B cell (primary cell): ENCODE measurements at regions not wholly inside any gene's neighbourhood (a gene's known extent, or its start where the extent isn't known, plus 50 kb on each side); places are given as distances from the start of the nearest gene placed in this dataset.
"Not testable (repeated sequence)": the region's sequence is repeated elsewhere in the genome, so short reads cannot be mapped to it uniquely, and the experiment has no call there.

Experiments
- ATAC-seq: fragments of 200-7000 bp; cut with Tn5 transposase; one replicate; pipeline ENCODE4 v1.10.0; 2021; ENCODE audit warnings: low read depth, mild to moderate bottlenecking, moderate number of reproducible peaks, moderate library complexity
- CTCF ChIA-PET: fragments of 350-600 bp; sonication (Branson Sonifier 250); formaldehyde crosslinking; loops from one replicate; lab custom pipeline; 2021; ENCODE audit warnings: antibody characterized with exemption, inconsistent platforms; lab: Charles Lee
- POLR2A ChIA-PET: fragments of 350-600 bp; sonication (Branson Sonifier 250); formaldehyde crosslinking; loops from one replicate; lab custom pipeline; 2021; ENCODE audit warnings: antibody characterized with exemption; lab: Charles Lee
- DNase-seq: peaks from one replicate; pipeline ENCODE4 v3.0.0; 2013
- H2AFZ ChIP-seq: 2 replicates; pipeline ENCODE4 v1.6.1; 2012; ENCODE audit warnings: mild to moderate bottlenecking, low read depth, low read length; ENCODE audit not compliant: insufficient read depth, poor library complexity, severe bottlenecking
- H3K27ac ChIP-seq, 2 donors: 1 replicate in 1 of 2; 2 replicates in 1 of 2; pipeline ENCODE4 v1.5.1; 2012 to 2013; ENCODE audit warnings: low read length in 2 of 2, mild to moderate bottlenecking in 2 of 2, moderate library complexity in 1 of 2
- H3K27me3 ChIP-seq, 4 experiments: fragments of 200-600 bp in 1 of 4; sonication (generic) in 1 of 4; replicated peaks in 1 of 4; 1 replicate in 2 of 4; 2 replicates in 2 of 4; pipeline versions ENCODE4 v1.6.1 to v1.7.0; 2013 to 2016; ENCODE audit warnings: low read length in 3 of 4, mild to moderate bottlenecking in 2 of 4, mixed read lengths in 1 of 4, moderate library complexity in 1 of 4; ENCODE audit not compliant: insufficient read depth in 4 of 4, control insufficient read depth in 3 of 4; ENCODE audit errors: control extremely low read depth in 1 of 4
- H3K36me3 ChIP-seq, 2 experiments: replicated peaks in 1 of 2; 1 replicate in 1 of 2; 2 replicates in 1 of 2; pipeline versions ENCODE4 v1.6.1 to v1.7.1; 2013; ENCODE audit warnings: low read length in 1 of 2; ENCODE audit not compliant: insufficient read depth in 2 of 2, control insufficient read depth in 1 of 2; ENCODE audit errors: control extremely low read depth in 1 of 2, extremely low read depth in 1 of 2
- H3K4me1 ChIP-seq, 2 donors: fragments of 200-600 bp in 1 of 2; sonication (generic) in 1 of 2; 1 replicate in 1 of 2; 2 replicates in 1 of 2; pipeline versions ENCODE4 v1.5.1 to v1.6.1; 2013 to 2017; ENCODE audit warnings: low read length in 2 of 2; ENCODE audit not compliant: control insufficient read depth in 2 of 2, insufficient read depth in 2 of 2
- H3K4me2 ChIP-seq: replicated peaks from 2 replicates; pipeline ENCODE3; 2012; ENCODE audit warnings: mild to moderate bottlenecking, low read depth, low read length; ENCODE audit not compliant: poor library complexity, severe bottlenecking
- H3K4me3 ChIP-seq, 5 experiments: fragments of 200-600 bp in 1 of 5; sonication (generic) in 1 of 5; 1 replicate in 3 of 5; 2 replicates in 2 of 5; pipeline versions ENCODE4 v1.5.1 to v1.7.0; 2011 to 2016; ENCODE audit warnings: low read length in 4 of 5, mild to moderate bottlenecking in 4 of 5, low read depth in 2 of 5, control low read depth in 1 of 5, moderate library complexity in 1 of 5; ENCODE audit not compliant: insufficient read depth in 1 of 5; ENCODE audit errors: control extremely low read depth in 1 of 5, extremely low read depth in 1 of 5
- H3K79me2 ChIP-seq: fragments of 200-600 bp; sonication (generic); one replicate; pipeline ENCODE4 v1.6.0; 2016; ENCODE audit warnings: low read length; ENCODE audit not compliant: control insufficient read depth, insufficient read depth
- H3K9ac ChIP-seq: fragments of 200-600 bp; sonication (generic); 2 replicates; pipeline ENCODE4 v1.6.1; 2017; ENCODE audit warnings: mild to moderate bottlenecking, low read length, moderate library complexity
- H3K9me3 ChIP-seq, 3 donors: one replicate each; pipeline versions ENCODE4 v1.6.1 to v1.7.1; 2013; ENCODE audit warnings: low read length in 2 of 3; ENCODE audit not compliant: control insufficient read depth in 2 of 3, insufficient read depth in 1 of 3; ENCODE audit errors: control extremely low read depth in 1 of 3
- H4K20me1 ChIP-seq: 2 replicates; pipeline ENCODE4 v1.6.0; 2012; ENCODE audit warnings: mild to moderate bottlenecking, low read length; ENCODE audit not compliant: insufficient read depth, control insufficient read depth, poor library complexity, severe bottlenecking
- H3K27ac Mint-ChIP-seq: one replicate; pipeline ENCODE4 v1.8.0; 2021; ENCODE audit warnings: mixed read lengths
- H3K27me3 Mint-ChIP-seq: one replicate; pipeline ENCODE4 v1.8.0; 2021; ENCODE audit warnings: mixed read lengths
- H3K4me1 Mint-ChIP-seq: one replicate; pipeline ENCODE4 v1.8.0; 2021; ENCODE audit warnings: mixed read lengths
- H3K4me3 Mint-ChIP-seq: one replicate; pipeline ENCODE4 v1.8.0; 2021; ENCODE audit warnings: mixed read lengths
- H3K9me3 Mint-ChIP-seq: one replicate; pipeline ENCODE4 v1.8.0; 2022; ENCODE audit warnings: mixed read lengths; ENCODE audit not compliant: insufficient read depth
- EZH2 ChIP-seq: IDR thresholded peaks from 2 replicates; pipeline ENCODE4 v1.6.1; 2012; ENCODE audit warnings: borderline replicate concordance, low read depth, mild to moderate bottlenecking, moderate library complexity, low read length; ENCODE audit not compliant: insufficient read depth, poor library complexity, severe bottlenecking
- WGBS: methylation state at CpG from one replicate; pipeline ENCODE4 v1.1.5; 2013; ENCODE audit warnings: missing lambda C conversion rate; ENCODE audit not compliant: insufficient coverage; 5-methylcytosine and 5-hydroxymethylcytosine counted together
- intact Hi-C: fragments of 100-400 bp; cut with micrococcal nuclease; formaldehyde crosslinking; loops from one replicate; pipeline ENCODE4 v1.10.0; 2022
- TF ChIP-seq, protein P1 (sequence below): fragments of 200-600 bp; IDR thresholded peaks from one replicate; pipeline ENCODE4 v1.8.0; 2022; ENCODE audit warnings: antibody characterized with exemption, mild to moderate bottlenecking

DNA sequence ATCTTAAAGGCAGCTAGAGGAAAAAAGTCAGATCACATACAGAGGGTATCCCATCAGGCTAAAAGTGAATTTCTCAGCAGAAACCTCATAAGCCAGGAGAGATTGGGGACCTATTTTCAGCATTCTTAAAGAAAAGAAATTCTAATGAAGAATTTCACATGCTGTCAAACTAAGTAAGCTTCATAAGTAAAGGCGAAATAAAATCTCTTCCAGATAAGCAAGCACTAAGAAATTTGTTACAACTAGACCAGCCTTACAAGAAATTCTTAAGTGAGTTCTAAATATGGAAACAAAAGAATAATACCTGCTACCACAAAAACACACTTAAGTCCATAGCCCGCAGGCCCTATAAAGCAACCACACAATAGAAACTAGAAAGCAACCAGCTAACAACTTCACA is 186.1 kb downstream of the ETAA1 start:
- Histone ChIP-seq H3K27me3 (no peaks in the 10 kb centered on the region), H3K4me2 (no peak overlapping the region), H3K9me3 (peaks cover 2 to 14% (median 10%) of the 10 kb centered on the region in 3 donors), H4K20me1 (no peaks in the 10 kb centered on the region), H3K9ac (no peak overlapping the region), H3K79me2 (no peaks in the 10 kb centered on the region), H3K36me3 (no peaks in the 10 kb centered on the region), H3K27ac (no peak overlapping the region), H3K4me3 (no peak overlapping the region), H2AFZ (no peak overlapping the region), H3K4me1 (no peaks in the 10 kb centered on the region)
- CTCF ChIA-PET = no interaction called here
- no peak for DNase-seq
- no peak for ATAC-seq
- TF ChIP-seq EZH2 = no peak
- TF ChIP-seq, protein P1, sequence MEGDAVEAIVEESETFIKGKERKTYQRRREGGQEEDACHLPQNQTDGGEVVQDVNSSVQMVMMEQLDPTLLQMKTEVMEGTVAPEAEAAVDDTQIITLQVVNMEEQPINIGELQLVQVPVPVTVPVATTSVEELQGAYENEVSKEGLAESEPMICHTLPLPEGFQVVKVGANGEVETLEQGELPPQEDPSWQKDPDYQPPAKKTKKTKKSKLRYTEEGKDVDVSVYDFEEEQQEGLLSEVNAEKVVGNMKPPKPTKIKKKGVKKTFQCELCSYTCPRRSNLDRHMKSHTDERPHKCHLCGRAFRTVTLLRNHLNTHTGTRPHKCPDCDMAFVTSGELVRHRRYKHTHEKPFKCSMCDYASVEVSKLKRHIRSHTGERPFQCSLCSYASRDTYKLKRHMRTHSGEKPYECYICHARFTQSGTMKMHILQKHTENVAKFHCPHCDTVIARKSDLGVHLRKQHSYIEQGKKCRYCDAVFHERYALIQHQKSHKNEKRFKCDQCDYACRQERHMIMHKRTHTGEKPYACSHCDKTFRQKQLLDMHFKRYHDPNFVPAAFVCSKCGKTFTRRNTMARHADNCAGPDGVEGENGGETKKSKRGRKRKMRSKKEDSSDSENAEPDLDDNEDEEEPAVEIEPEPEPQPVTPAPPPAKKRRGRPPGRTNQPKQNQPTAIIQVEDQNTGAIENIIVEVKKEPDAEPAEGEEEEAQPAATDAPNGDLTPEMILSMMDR = no peak
- POLR2A ChIA-PET = no interaction called here
- Mint-ChIP-seq H3K4me1 (no peaks in the 10 kb centered on the region), H3K4me3 (no peak overlapping the region), H3K27ac (no peak overlapping the region), H3K27me3 (no peaks in the 10 kb centered on the region), H3K9me3 (peaks cover 26% of the 10 kb centered on the region)
- no CpG with 5 or more reads among the region's 2 CpGs for WGBS
- intact Hi-C loops = no loop called here

DNA sequence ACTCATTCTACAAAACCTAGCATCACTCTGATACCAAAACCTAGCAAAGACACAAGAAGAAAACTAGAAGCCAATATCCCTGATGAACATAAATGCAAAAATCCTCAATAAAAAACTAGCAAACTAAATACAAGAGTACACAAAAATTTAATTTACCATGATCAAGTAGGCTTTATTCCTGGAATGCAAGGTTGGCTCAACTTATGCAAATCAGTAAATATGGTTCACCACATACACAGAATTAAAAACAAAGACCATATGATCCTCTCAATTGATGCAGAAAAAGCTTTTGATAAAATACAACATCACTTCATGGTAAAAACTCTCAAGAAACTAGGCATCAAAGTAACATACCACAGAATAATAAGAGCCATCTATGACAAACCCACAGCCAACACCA is 188.3 kb downstream of the ETAA1 start:
- DNase-seq = no peak
- intact Hi-C loops = no loop called here
- peaks cover 5% of the 10 kb centered on the region for H3K27me3 Mint-ChIP-seq
- H4K20me1 ChIP-seq = no peaks in the 10 kb centered on the region
- H3K4me3 Mint-ChIP-seq = no peak overlapping the region
- H2AFZ ChIP-seq = no peak overlapping the region
- H3K4me3 ChIP-seq = no peak overlapping the region
- H3K27me3 ChIP-seq = no peaks in the 10 kb centered on the region
- no peak overlapping the region for H3K27ac Mint-ChIP-seq
- H3K27ac ChIP-seq = no peak overlapping the region
- no peak overlapping the region for H3K4me2 ChIP-seq
- no peaks in the 10 kb centered on the region for H3K4me1 ChIP-seq
- no peak overlapping the region for H3K9ac ChIP-seq
- CTCF ChIA-PET = no interaction called here
- H3K4me1 Mint-ChIP-seq = no peaks in the 10 kb centered on the region
- no peaks in the 10 kb centered on the region for H3K79me2 ChIP-seq
- POLR2A ChIA-PET = no interaction called here
- TF ChIP-seq, protein P1 = no peak
- no peak for TF ChIP-seq EZH2
- no peak for ATAC-seq
- H3K9me3 Mint-ChIP-seq = peaks cover 28% of the 10 kb centered on the region
- H3K36me3 ChIP-seq = no peaks in the 10 kb centered on the region
- H3K9me3 ChIP-seq = peaks cover 2 to 19% (median 10%) of the 10 kb centered on the region in 3 donors

DNA sequence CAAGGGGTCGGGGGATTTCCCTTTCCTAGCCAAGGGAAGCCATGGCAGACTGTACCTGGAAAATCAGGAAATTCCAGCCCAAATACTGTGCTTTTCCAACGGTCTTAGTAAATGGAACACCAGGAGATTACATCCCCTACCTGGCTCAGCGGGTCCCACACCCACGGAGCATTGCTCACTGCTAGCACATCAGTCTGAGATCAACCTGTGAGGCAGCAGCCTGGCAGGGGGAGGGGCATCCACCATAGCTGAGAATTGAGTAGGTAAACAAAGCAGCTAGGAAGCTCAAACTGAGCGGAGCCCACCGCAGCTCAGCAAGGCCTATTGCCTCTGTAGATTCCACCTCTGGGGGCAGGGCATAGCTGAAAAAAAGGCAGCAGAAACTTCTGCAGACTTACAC is 192.0 kb downstream of the ETAA1 start:
- H3K4me3 Mint-ChIP-seq, ATAC-seq, H3K4me3 ChIP-seq, H3K9me3 ChIP-seq, H3K79me2 ChIP-seq, H3K27ac ChIP-seq, H3K9ac ChIP-seq, H3K4me1 Mint-ChIP-seq, H3K4me1 ChIP-seq, POLR2A ChIA-PET, DNase-seq, H2AFZ ChIP-seq, H3K27ac Mint-ChIP-seq, CTCF ChIA-PET, intact Hi-C loops, H3K4me2 ChIP-seq, H3K36me3 ChIP-seq, H4K20me1 ChIP-seq, H3K27me3 ChIP-seq, H3K27me3 Mint-ChIP-seq: not testable (repeated sequence)
- 92% methylated on average over 3 of the region's 6 CpGs for WGBS
- peaks cover 17% of the 10 kb centered on the region for H3K9me3 Mint-ChIP-seq
